ENCODE measurements at regions not wholly inside any gene's neighbourhood (a gene's known extent, or its start where the extent isn't known, plus 50 kb on each side); places are given as distances from the start of the nearest gene placed in this dataset.
"Not testable (repeated sequence)": the region's sequence is repeated elsewhere in the genome, so short reads cannot be mapped to it uniquely, and the experiment has no call there.

DNA sequence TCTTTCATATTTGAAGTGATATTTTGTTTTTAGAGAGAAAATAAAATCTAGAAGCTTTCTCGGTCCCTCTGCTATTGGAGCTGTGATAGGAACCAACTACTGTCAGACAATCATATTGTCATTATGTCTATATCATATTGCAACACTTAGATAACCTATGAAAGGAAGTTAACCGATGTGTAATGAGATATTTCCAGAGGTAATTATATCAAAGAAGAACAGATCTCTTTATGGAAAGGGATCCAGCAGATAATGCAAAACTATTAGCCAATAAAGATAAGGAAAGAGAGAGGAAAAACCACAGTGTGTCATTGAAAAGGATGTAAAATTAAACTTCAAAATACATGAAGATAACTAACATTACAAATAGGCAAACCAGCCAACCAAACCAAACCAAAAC, 529.1 kb upstream of the CCDC54 start:
- TF ChIP-seq, protein P1, sequence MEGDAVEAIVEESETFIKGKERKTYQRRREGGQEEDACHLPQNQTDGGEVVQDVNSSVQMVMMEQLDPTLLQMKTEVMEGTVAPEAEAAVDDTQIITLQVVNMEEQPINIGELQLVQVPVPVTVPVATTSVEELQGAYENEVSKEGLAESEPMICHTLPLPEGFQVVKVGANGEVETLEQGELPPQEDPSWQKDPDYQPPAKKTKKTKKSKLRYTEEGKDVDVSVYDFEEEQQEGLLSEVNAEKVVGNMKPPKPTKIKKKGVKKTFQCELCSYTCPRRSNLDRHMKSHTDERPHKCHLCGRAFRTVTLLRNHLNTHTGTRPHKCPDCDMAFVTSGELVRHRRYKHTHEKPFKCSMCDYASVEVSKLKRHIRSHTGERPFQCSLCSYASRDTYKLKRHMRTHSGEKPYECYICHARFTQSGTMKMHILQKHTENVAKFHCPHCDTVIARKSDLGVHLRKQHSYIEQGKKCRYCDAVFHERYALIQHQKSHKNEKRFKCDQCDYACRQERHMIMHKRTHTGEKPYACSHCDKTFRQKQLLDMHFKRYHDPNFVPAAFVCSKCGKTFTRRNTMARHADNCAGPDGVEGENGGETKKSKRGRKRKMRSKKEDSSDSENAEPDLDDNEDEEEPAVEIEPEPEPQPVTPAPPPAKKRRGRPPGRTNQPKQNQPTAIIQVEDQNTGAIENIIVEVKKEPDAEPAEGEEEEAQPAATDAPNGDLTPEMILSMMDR (IDR thresholded peaks at IDR 0.05), result no peak
- TF ChIP-seq ZFX (IDR thresholded peaks at IDR 0.05; ENCODE audit: borderline replicate concordance), result no peak
- no peak overlapping the region for H3K27ac ChIP-seq

DNA sequence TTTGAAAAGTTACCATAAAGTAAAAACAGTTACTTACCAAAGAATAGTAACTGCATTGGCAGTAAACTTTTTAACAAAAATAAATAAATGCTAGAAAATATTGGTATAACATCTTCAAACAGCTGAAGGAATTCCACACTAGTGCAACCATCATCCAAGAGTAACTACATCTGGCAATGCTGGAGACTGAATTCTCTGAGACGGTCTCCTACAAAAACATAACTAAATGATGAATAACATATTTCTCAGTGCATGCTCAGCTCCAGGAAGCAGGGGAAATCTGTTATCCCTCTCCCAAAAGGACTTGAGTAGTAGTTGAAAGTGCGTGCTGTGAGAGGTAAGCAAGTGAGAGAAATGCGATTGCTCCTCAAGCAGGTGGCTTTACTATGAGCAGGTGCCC, 526.8 kb upstream of the CCDC54 start:
- H3K27ac ChIP-seq, result no peak overlapping the region
- TF ChIP-seq ZFX (IDR thresholded peaks at IDR 0.05; ENCODE audit: borderline replicate concordance), result no peak
- TF ChIP-seq, protein P1 (IDR thresholded peaks at IDR 0.05), result no peak

DNA sequence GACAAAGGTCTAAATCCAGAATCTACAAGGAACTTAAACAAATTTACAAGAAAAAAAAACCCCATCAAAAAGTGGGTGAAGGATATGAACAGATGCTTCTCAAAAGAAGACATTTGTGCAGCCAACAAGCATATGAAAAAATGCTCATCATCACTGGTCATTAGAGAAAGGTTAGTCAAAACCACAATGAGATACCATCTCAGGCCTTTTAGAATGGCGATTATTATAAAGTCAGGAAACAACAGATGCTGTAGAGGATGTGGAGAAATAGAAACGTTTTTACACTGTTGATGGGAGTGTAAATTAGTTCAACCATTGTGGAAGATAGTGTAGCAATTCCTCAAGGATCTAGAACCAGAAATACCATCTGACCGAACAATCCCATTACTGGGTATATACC, 518.9 kb upstream of the CCDC54 start:
- H3K27ac ChIP-seq, result not testable (repeated sequence)

DNA sequence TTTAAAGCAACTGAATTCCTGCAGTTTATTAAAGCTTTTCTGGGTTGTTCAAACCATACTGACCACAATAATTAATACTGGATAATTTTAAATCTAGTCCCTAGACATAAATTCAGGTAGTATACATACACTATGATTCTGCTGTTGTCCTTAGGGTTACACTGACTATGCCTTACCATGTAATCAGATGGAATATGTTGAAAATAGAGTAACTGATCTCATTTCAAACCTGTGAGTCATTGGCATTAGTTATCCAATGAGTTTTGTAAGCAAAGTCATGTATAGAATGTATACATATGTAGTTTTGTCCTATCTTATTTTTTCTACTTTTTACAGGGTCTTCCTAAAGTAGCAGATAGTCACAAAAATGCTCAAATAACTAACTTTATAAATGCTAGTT, 517.1 kb upstream of the CCDC54 start:
- TF ChIP-seq, protein P1 (IDR thresholded peaks at IDR 0.05), result no peak
- no peak for TF ChIP-seq ZFX (IDR thresholded peaks at IDR 0.05; ENCODE audit: borderline replicate concordance)
- no peak overlapping the region for H3K27ac ChIP-seq

DNA sequence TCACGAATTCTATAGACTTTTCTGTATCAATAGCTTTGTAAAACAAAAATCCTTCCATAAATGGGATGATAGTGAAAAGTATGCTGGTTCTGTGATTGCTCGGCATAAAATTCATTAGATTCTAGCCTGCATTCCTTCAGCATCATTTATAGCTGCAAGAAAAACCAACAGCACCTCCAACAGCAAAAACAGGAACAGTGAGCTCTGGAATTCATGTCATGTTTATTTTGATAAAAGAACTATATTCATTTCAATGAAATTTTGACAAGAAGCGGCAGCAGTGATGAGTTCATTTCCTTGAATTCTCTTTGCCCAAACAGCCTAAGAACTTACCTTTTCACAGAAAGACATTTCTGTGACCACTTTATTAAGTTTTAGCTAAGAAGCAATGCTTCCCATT, 515.2 kb upstream of the CCDC54 start:
- TF ChIP-seq, protein P1 (IDR thresholded peaks at IDR 0.05), result no peak
- TF ChIP-seq ZFX (IDR thresholded peaks at IDR 0.05; ENCODE audit: borderline replicate concordance), result no peak
- H3K27ac ChIP-seq, result no peak overlapping the region

DNA sequence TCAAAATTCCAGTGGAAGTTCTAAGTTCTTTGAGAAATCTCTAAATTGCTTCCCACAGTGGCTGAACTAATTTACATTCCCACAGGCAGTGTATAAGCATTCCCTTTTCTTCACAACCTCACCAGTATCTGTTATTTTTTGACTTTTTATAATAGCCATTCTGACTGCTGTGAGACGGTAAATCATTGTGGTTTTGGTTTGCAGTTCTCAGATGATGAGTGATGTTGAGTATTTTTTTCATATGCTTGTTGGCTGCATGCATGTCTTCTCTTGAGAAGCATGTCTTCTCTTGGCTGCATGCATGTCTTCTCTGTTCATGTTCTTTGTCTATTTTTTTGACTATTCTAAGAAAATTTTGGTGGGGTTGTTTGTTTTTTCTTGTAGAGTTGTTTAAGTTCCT, 499.6 kb upstream of the CCDC54 start:
- TF ChIP-seq, protein P1 (IDR thresholded peaks at IDR 0.05), result no peak
- TF ChIP-seq ZFX (IDR thresholded peaks at IDR 0.05; ENCODE audit: borderline replicate concordance), result no peak
- no peak overlapping the region for H3K27ac ChIP-seq

DNA sequence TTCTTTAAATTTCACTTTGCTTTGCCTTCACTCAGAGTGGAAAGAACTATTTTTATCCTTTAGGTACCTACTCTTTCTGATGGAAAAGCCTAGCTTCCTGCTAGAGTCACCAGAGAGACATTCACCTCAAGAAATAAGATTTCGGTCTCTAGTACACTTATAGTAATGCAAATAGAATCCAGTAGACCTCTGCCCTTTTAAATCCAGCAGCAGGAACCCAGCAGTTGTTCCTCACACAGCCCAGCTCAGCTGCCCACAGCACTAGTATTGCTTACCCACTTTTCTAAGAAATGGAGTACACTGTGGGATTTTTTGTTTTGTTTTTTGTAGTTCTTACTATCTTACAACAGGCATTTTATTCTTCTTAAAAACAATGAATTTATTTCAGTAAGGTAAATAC, 497.0 kb upstream of the CCDC54 start:
- H3K27ac ChIP-seq, result no peak overlapping the region
- TF ChIP-seq, protein P1 (IDR thresholded peaks at IDR 0.05), result no peak
- no peak for TF ChIP-seq ZFX (IDR thresholded peaks at IDR 0.05; ENCODE audit: borderline replicate concordance)

DNA sequence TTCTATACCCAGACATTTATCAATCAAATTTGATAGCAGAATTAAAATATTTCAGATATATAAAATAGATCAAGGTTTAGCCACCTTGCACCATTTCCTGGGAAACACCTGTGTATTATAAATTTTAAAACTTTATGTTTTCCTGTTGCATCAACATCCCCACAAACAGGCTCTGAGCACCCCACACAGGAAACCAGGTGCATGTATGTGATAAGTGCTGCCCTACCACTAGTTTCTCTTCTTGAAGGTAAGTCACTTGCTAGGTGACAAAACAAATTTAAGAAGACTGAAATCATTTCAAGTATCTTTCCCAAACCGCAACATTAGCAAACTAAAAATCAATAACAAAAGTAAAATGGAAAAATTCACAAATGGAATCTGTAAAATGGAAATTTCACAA, 496.1 kb upstream of the CCDC54 start:
- H3K27ac ChIP-seq, result no peak overlapping the region
- TF ChIP-seq, protein P1 (IDR thresholded peaks at IDR 0.05), result no peak
- no peak for TF ChIP-seq ZFX (IDR thresholded peaks at IDR 0.05; ENCODE audit: borderline replicate concordance)

Measured in 22Rv1 (cell line).